ENCODE measurements at regions not wholly inside any gene's neighbourhood (a gene's known extent, or its start where the extent isn't known, plus 50 kb on each side); places are given as distances from the start of the nearest gene placed in this dataset.

DNA sequence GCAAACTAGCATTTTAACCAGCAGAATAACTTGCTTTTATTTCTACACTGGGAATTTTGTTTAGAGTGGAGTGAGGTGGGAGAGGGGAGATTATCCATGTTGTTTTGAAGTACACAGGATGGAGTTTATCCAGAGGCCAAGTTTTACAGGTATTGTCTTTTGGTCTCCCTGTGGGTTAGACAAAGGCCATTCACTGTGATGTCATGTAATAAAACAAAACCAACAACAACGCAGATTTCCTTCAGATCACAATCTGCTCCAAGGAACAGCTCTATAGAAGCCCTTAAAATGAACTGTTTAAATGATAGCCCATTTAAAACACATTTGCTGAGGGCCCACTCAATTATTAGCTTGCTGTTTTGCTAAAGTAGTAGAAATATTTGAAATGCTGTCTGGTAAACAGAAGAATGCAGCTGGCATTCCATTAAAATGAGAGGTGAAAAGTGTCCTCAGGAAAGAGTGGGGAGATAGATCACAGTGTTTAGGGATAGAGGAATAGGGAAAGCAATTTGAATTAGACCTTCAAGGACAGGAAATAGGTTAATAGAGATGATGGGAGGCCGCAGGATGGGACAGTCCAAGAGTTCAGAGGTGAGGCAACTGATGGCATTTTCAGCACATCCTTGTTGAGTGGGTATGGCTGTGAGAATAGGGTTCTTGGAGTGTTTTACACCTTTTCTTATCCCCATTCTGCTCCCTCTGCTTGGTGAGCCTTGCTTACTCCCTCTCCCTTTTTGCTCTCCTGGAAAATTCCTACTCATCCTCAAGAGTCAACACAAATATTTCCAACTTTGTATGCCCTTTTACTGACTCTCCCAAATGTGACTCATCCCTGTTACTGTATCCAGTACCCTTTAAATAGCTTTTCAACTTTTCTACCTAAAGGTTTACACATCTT, 140.1 kb upstream of the NR3C1 start (continued):
- TF ChIP-seq, protein P1, sequence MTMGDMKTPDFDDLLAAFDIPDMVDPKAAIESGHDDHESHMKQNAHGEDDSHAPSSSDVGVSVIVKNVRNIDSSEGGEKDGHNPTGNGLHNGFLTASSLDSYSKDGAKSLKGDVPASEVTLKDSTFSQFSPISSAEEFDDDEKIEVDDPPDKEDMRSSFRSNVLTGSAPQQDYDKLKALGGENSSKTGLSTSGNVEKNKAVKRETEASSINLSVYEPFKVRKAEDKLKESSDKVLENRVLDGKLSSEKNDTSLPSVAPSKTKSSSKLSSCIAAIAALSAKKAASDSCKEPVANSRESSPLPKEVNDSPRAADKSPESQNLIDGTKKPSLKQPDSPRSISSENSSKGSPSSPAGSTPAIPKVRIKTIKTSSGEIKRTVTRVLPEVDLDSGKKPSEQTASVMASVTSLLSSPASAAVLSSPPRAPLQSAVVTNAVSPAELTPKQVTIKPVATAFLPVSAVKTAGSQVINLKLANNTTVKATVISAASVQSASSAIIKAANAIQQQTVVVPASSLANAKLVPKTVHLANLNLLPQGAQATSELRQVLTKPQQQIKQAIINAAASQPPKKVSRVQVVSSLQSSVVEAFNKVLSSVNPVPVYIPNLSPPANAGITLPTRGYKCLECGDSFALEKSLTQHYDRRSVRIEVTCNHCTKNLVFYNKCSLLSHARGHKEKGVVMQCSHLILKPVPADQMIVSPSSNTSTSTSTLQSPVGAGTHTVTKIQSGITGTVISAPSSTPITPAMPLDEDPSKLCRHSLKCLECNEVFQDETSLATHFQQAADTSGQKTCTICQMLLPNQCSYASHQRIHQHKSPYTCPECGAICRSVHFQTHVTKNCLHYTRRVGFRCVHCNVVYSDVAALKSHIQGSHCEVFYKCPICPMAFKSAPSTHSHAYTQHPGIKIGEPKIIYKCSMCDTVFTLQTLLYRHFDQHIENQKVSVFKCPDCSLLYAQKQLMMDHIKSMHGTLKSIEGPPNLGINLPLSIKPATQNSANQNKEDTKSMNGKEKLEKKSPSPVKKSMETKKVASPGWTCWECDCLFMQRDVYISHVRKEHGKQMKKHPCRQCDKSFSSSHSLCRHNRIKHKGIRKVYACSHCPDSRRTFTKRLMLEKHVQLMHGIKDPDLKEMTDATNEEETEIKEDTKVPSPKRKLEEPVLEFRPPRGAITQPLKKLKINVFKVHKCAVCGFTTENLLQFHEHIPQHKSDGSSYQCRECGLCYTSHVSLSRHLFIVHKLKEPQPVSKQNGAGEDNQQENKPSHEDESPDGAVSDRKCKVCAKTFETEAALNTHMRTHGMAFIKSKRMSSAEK (CRISPR knock-in tag; IDR thresholded peaks at IDR 0.05; ENCODE audit: borderline replicate concordance), result no peak
- TF ChIP-seq NFE2L1 (CRISPR knock-in tag; IDR thresholded peaks at IDR 0.05) (no peak), NR2C2 (CRISPR knock-in tag; IDR thresholded peaks at IDR 0.05) (no peak), ZNF317 (CRISPR knock-in tag; IDR thresholded peaks at IDR 0.05; ENCODE audit: borderline replicate concordance, low read depth) (no peak), ZNF219 (CRISPR knock-in tag; IDR thresholded peaks at IDR 0.05; ENCODE audit: borderline replicate concordance) (no peak), CREM (CRISPR knock-in tag; IDR thresholded peaks at IDR 0.05) (no peak)

DNA sequence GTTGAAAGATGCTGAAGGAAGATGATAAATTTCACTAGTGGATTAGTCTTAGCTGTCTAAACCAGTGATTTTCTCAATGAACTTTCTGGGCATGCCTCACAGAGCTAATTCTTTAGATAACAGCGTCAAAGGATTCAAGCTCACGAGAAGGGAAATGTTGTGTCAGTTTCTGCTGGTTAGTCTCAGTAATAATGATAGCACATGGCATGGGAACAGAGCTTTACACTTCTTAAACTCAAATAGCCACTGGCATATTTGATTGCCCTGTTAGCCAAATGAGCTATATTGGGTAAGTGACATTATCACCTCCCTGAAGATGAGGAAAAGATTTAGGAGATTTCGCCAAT, 139.3 kb upstream of the NR3C1 start:
- ChIA-PET POLR2A (no interaction called here), CTCF (interaction anchor here (1.3 kb wide), 1 partner anchor 600 kb away, joined by 3 read pairs; no protein-coding TSS in a partner anchor)
- no peak for DNase-seq (ENCODE audit: low spot score)
- H3K4me3 Mint-ChIP-seq, result no peak overlapping the region
- H3K9me3 Mint-ChIP-seq, result peaks cover 33% of the 10 kb centered on the region
- H3K4me1 Mint-ChIP-seq, result peaks cover 34% of the 10 kb centered on the region
- peaks cover 16% of the 10 kb centered on the region for H3K36me3 Mint-ChIP-seq
- no peak for ATAC-seq
- TF ChIP-seq, protein P2, sequence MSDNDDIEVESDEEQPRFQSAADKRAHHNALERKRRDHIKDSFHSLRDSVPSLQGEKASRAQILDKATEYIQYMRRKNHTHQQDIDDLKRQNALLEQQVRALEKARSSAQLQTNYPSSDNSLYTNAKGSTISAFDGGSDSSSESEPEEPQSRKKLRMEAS (CRISPR knock-in tag; IDR thresholded peaks at IDR 0.05), result no peak
- TF ChIP-seq, protein P3, sequence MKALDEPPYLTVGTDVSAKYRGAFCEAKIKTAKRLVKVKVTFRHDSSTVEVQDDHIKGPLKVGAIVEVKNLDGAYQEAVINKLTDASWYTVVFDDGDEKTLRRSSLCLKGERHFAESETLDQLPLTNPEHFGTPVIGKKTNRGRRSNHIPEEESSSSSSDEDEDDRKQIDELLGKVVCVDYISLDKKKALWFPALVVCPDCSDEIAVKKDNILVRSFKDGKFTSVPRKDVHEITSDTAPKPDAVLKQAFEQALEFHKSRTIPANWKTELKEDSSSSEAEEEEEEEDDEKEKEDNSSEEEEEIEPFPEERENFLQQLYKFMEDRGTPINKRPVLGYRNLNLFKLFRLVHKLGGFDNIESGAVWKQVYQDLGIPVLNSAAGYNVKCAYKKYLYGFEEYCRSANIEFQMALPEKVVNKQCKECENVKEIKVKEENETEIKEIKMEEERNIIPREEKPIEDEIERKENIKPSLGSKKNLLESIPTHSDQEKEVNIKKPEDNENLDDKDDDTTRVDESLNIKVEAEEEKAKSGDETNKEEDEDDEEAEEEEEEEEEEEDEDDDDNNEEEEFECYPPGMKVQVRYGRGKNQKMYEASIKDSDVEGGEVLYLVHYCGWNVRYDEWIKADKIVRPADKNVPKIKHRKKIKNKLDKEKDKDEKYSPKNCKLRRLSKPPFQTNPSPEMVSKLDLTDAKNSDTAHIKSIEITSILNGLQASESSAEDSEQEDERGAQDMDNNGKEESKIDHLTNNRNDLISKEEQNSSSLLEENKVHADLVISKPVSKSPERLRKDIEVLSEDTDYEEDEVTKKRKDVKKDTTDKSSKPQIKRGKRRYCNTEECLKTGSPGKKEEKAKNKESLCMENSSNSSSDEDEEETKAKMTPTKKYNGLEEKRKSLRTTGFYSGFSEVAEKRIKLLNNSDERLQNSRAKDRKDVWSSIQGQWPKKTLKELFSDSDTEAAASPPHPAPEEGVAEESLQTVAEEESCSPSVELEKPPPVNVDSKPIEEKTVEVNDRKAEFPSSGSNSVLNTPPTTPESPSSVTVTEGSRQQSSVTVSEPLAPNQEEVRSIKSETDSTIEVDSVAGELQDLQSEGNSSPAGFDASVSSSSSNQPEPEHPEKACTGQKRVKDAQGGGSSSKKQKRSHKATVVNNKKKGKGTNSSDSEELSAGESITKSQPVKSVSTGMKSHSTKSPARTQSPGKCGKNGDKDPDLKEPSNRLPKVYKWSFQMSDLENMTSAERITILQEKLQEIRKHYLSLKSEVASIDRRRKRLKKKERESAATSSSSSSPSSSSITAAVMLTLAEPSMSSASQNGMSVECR (CRISPR knock-in tag; IDR thresholded peaks at IDR 0.05; ENCODE audit: borderline replicate concordance), result no peak
- TF ChIP-seq, protein P4, sequence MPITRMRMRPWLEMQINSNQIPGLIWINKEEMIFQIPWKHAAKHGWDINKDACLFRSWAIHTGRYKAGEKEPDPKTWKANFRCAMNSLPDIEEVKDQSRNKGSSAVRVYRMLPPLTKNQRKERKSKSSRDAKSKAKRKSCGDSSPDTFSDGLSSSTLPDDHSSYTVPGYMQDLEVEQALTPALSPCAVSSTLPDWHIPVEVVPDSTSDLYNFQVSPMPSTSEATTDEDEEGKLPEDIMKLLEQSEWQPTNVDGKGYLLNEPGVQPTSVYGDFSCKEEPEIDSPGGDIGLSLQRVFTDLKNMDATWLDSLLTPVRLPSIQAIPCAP (CRISPR knock-in tag; IDR thresholded peaks at IDR 0.05), result no peak
- TF ChIP-seq, protein P5, sequence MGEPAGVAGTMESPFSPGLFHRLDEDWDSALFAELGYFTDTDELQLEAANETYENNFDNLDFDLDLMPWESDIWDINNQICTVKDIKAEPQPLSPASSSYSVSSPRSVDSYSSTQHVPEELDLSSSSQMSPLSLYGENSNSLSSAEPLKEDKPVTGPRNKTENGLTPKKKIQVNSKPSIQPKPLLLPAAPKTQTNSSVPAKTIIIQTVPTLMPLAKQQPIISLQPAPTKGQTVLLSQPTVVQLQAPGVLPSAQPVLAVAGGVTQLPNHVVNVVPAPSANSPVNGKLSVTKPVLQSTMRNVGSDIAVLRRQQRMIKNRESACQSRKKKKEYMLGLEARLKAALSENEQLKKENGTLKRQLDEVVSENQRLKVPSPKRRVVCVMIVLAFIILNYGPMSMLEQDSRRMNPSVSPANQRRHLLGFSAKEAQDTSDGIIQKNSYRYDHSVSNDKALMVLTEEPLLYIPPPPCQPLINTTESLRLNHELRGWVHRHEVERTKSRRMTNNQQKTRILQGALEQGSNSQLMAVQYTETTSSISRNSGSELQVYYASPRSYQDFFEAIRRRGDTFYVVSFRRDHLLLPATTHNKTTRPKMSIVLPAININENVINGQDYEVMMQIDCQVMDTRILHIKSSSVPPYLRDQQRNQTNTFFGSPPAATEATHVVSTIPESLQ (CRISPR knock-in tag; IDR thresholded peaks at IDR 0.05), result no peak
- TF ChIP-seq, protein P6, sequence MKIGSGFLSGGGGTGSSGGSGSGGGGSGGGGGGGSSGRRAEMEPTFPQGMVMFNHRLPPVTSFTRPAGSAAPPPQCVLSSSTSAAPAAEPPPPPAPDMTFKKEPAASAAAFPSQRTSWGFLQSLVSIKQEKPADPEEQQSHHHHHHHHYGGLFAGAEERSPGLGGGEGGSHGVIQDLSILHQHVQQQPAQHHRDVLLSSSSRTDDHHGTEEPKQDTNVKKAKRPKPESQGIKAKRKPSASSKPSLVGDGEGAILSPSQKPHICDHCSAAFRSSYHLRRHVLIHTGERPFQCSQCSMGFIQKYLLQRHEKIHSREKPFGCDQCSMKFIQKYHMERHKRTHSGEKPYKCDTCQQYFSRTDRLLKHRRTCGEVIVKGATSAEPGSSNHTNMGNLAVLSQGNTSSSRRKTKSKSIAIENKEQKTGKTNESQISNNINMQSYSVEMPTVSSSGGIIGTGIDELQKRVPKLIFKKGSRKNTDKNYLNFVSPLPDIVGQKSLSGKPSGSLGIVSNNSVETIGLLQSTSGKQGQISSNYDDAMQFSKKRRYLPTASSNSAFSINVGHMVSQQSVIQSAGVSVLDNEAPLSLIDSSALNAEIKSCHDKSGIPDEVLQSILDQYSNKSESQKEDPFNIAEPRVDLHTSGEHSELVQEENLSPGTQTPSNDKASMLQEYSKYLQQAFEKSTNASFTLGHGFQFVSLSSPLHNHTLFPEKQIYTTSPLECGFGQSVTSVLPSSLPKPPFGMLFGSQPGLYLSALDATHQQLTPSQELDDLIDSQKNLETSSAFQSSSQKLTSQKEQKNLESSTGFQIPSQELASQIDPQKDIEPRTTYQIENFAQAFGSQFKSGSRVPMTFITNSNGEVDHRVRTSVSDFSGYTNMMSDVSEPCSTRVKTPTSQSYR (CRISPR knock-in tag; IDR thresholded peaks at IDR 0.05), result no peak
- no peak for TF ChIP-seq CBFB (CRISPR knock-in tag; IDR thresholded peaks at IDR 0.05; ENCODE audit: low read depth)
- TF ChIP-seq SMAD4 (CRISPR knock-in tag; IDR thresholded peaks at IDR 0.05), result no peak
- no peak for TF ChIP-seq EMX1 (CRISPR knock-in tag; IDR thresholded peaks at IDR 0.05)
- TF ChIP-seq, protein P7, sequence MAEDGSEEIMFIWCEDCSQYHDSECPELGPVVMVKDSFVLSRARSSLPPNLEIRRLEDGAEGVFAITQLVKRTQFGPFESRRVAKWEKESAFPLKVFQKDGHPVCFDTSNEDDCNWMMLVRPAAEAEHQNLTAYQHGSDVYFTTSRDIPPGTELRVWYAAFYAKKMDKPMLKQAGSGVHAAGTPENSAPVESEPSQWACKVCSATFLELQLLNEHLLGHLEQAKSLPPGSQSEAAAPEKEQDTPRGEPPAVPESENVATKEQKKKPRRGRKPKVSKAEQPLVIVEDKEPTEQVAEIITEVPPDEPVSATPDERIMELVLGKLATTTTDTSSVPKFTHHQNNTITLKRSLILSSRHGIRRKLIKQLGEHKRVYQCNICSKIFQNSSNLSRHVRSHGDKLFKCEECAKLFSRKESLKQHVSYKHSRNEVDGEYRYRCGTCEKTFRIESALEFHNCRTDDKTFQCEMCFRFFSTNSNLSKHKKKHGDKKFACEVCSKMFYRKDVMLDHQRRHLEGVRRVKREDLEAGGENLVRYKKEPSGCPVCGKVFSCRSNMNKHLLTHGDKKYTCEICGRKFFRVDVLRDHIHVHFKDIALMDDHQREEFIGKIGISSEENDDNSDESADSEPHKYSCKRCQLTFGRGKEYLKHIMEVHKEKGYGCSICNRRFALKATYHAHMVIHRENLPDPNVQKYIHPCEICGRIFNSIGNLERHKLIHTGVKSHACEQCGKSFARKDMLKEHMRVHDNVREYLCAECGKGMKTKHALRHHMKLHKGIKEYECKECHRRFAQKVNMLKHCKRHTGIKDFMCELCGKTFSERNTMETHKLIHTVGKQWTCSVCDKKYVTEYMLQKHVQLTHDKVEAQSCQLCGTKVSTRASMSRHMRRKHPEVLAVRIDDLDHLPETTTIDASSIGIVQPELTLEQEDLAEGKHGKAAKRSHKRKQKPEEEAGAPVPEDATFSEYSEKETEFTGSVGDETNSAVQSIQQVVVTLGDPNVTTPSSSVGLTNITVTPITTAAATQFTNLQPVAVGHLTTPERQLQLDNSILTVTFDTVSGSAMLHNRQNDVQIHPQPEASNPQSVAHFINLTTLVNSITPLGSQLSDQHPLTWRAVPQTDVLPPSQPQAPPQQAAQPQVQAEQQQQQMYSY (CRISPR knock-in tag; IDR thresholded peaks at IDR 0.05), result no peak
- no peak for TF ChIP-seq JUN (CRISPR knock-in tag; IDR thresholded peaks at IDR 0.05)
- H3K27ac Mint-ChIP-seq, result no peak overlapping the region
- H3K27me3 Mint-ChIP-seq (ENCODE audit: low read depth), result no peaks in the 10 kb centered on the region
